ENCODE measurements at regions not wholly inside any gene's neighbourhood (a gene's known extent, or its start where the extent isn't known, plus 50 kb on each side); places are given as distances from the start of the nearest gene placed in this dataset.

GRCh38 chr6:81031416-81031815 lies 721.1 kb downstream of the TENT5A start:
- TF ChIP-seq POLR2A (IDR thresholded peaks at IDR 0.05) = no peak
- TF ChIP-seq CTCF (IDR thresholded peaks at IDR 0.05) = no peak

All from testis (tissue), 2 donors.